ENCODE measurements at regions not wholly inside any gene's neighbourhood (a gene's known extent, or its start where the extent isn't known, plus 50 kb on each side); places are given as distances from the start of the nearest gene placed in this dataset.

- H3K36me3 Mint-ChIP-seq (ENCODE audit: insufficient read depth): no peaks in the 10 kb centered on the region
- DNase-seq (ENCODE audit: low spot score, unreplicated experiment): no peak
- TF ChIP-seq CTCF (IDR thresholded peaks at IDR 0.05; ENCODE audit: unreplicated experiment): no peak
- no peaks in the 10 kb centered on the region for H3K27me3 Mint-ChIP-seq
- H3K4me1 Mint-ChIP-seq (ENCODE audit: low read depth): no peaks in the 10 kb centered on the region
- H3K9me3 Mint-ChIP-seq (ENCODE audit: low read depth): no peaks in the 10 kb centered on the region
- H3K27ac Mint-ChIP-seq: no peak overlapping the region
- no peak overlapping the region for H3K4me3 Mint-ChIP-seq (ENCODE audit: low read depth)
Observed at GRCh38 chr18:61085761-61086160, 247.5 kb upstream of the CDH20 start.

- Mint-ChIP-seq H3K4me1 (ENCODE audit: low read depth) (no peaks in the 10 kb centered on the region), H3K4me3 (ENCODE audit: low read depth) (no peak overlapping the region), H3K9me3 (ENCODE audit: low read depth) (no peaks in the 10 kb centered on the region)
Observed at GRCh38 chr18:61086657-61087056, 246.6 kb upstream of the CDH20 start.

GRCh38 chr18:61091379-61091778, 241.9 kb upstream of the CDH20 start:
- no peaks in the 10 kb centered on the region for H3K36me3 Mint-ChIP-seq (ENCODE audit: insufficient read depth)
- H3K27ac Mint-ChIP-seq: no peak overlapping the region
- no peak for DNase-seq (ENCODE audit: low spot score, unreplicated experiment)
- H3K4me3 Mint-ChIP-seq (ENCODE audit: low read depth): no peak overlapping the region
- TF ChIP-seq CTCF (IDR thresholded peaks at IDR 0.05; ENCODE audit: unreplicated experiment): no peak
- H3K4me1 Mint-ChIP-seq (ENCODE audit: low read depth): no peaks in the 10 kb centered on the region
- H3K9me3 Mint-ChIP-seq (ENCODE audit: low read depth): no peaks in the 10 kb centered on the region
- no peaks in the 10 kb centered on the region for H3K27me3 Mint-ChIP-seq

More at GRCh38 chr18:61086657-61087056, 246.6 kb upstream of the CDH20 start:
- H3K27me3 Mint-ChIP-seq: no peaks in the 10 kb centered on the region
- no peak for TF ChIP-seq CTCF (IDR thresholded peaks at IDR 0.05; ENCODE audit: unreplicated experiment)
- no peak overlapping the region for H3K27ac Mint-ChIP-seq
- no peaks in the 10 kb centered on the region for H3K36me3 Mint-ChIP-seq (ENCODE audit: insufficient read depth)
- DNase-seq (ENCODE audit: low spot score, unreplicated experiment): no peak

GRCh38 chr18:61093965-61094364, 239.3 kb upstream of the CDH20 start:
- no peak for TF ChIP-seq CTCF (IDR thresholded peaks at IDR 0.05; ENCODE audit: unreplicated experiment)
- Mint-ChIP-seq H3K4me3 (ENCODE audit: low read depth) (no peak overlapping the region), H3K27me3 (no peaks in the 10 kb centered on the region), H3K36me3 (ENCODE audit: insufficient read depth) (no peaks in the 10 kb centered on the region), H3K4me1 (ENCODE audit: low read depth) (peaks cover 2% of the 10 kb centered on the region), H3K27ac (no peak overlapping the region), H3K9me3 (ENCODE audit: low read depth) (no peaks in the 10 kb centered on the region)
- no peak for DNase-seq (ENCODE audit: low spot score, unreplicated experiment)

- no peak overlapping the region for H3K4me3 Mint-ChIP-seq (ENCODE audit: low read depth)
- H3K27me3 Mint-ChIP-seq: peaks cover 5% of the 10 kb centered on the region
- no peak overlapping the region for H3K27ac Mint-ChIP-seq
- H3K9me3 Mint-ChIP-seq (ENCODE audit: low read depth): no peaks in the 10 kb centered on the region
- no peak for DNase-seq (ENCODE audit: low spot score, unreplicated experiment)
- peaks cover 2% of the 10 kb centered on the region for H3K4me1 Mint-ChIP-seq (ENCODE audit: low read depth)
- no peak for TF ChIP-seq CTCF (IDR thresholded peaks at IDR 0.05; ENCODE audit: unreplicated experiment)
- H3K36me3 Mint-ChIP-seq (ENCODE audit: insufficient read depth): no peaks in the 10 kb centered on the region
Observed at GRCh38 chr18:61096226-61096625, 237.0 kb upstream of the CDH20 start.
